KOPT-K1 (cell line): ENCODE measurements at regions not wholly inside any gene's neighbourhood (a gene's known extent, or its start where the extent isn't known, plus 50 kb on each side); places are given as distances from the start of the nearest gene placed in this dataset.
"Not testable (repeated sequence)": the region's sequence is repeated elsewhere in the genome, so short reads cannot be mapped to it uniquely, and the experiment has no call there.

ENCODE experiments used
- H3K27ac ChIP-seq: fragments of 200-600 bp; sonication (generic); 2 replicates; pipeline ENCODE4 v1.5.1; 2016; ENCODE audit warnings: antibody characterized with exemption, mild to moderate bottlenecking, low read depth, low read length; ENCODE audit not compliant: poor library complexity, severe bottlenecking
- H3K36me3 ChIP-seq: fragments of 200-600 bp; sonication (generic); 2 replicates; pipeline ENCODE4 v1.5.1; 2017; ENCODE audit warnings: antibody characterized with exemption, mild to moderate bottlenecking, low read length, moderate library complexity; ENCODE audit not compliant: insufficient read depth
- H3K9me3 ChIP-seq: fragments of 200-600 bp; sonication (generic); 2 replicates; pipeline ENCODE4 v1.5.1; 2017; ENCODE audit warnings: antibody characterized with exemption, low read length, mild to moderate bottlenecking; ENCODE audit not compliant: insufficient read depth, poor library complexity, severe bottlenecking

GRCh38 chr2:159880729-159881128 is 82.7 kb upstream of the CD302 start:
- Histone ChIP-seq H3K9me3 (no peaks in the 10 kb centered on the region), H3K36me3 (peaks cover 70% of the 10 kb centered on the region), H3K27ac (no peak overlapping the region)

- Histone ChIP-seq H3K9me3 (no peaks in the 10 kb centered on the region), H3K36me3 (peaks cover 63% of the 10 kb centered on the region), H3K27ac (no peak overlapping the region)
Measured at GRCh38 chr2:159879051-159879604, 81.1 kb upstream of the CD302 start.

GRCh38 chr2:159875083-159875482 is 77.1 kb upstream of the CD302 start:
- Histone ChIP-seq H3K36me3 (peaks cover 61% of the 10 kb centered on the region), H3K9me3 (no peaks in the 10 kb centered on the region)

GRCh38 chr2:159873258-159873657 is 75.2 kb upstream of the CD302 start:
- Histone ChIP-seq H3K36me3 (peaks cover 59% of the 10 kb centered on the region), H3K9me3 (no peaks in the 10 kb centered on the region), H3K27ac (no peak overlapping the region)

More at GRCh38 chr2:159875083-159875482, 77.1 kb upstream of the CD302 start:
- no peak overlapping the region for H3K27ac ChIP-seq

GRCh38 chr2:159872353-159872752 is 74.3 kb upstream of the CD302 start:
- Histone ChIP-seq H3K27ac (no peak overlapping the region), H3K9me3 (no peaks in the 10 kb centered on the region), H3K36me3 (peaks cover 55% of the 10 kb centered on the region)

- H3K36me3 ChIP-seq, result peaks cover 57% of the 10 kb centered on the region
- not testable (repeated sequence) for H3K9me3 ChIP-seq, H3K27ac ChIP-seq
Measured at GRCh38 chr2:159868598-159869159, 70.7 kb upstream of the CD302 start.

GRCh38 chr2:159867567-159868361 is 69.8 kb upstream of the CD302 start:
- Histone ChIP-seq H3K36me3 (peaks cover 55% of the 10 kb centered on the region), H3K9me3 (no peaks in the 10 kb centered on the region), H3K27ac (no peak overlapping the region)

GRCh38 chr2:159863526-159864160 is 65.6 kb upstream of the CD302 start:
- no peaks in the 10 kb centered on the region for H3K9me3 ChIP-seq
- H3K27ac ChIP-seq, result no peak overlapping the region

GRCh38 chr2:159860581-159861310 is 62.7 kb upstream of the CD302 start:
- H3K27ac ChIP-seq, result no peak overlapping the region
- H3K9me3 ChIP-seq, result no peaks in the 10 kb centered on the region

More at GRCh38 chr2:159863526-159864160, 65.6 kb upstream of the CD302 start:
- peaks cover 43% of the 10 kb centered on the region for H3K36me3 ChIP-seq

GRCh38 chr2:159859583-159859982 is 61.6 kb upstream of the CD302 start:
- peaks cover 34% of the 10 kb centered on the region for H3K36me3 ChIP-seq

More at GRCh38 chr2:159860581-159861310, 62.7 kb upstream of the CD302 start:
- peaks cover 36% of the 10 kb centered on the region for H3K36me3 ChIP-seq

GRCh38 chr2:159856760-159857159 is 58.8 kb upstream of the CD302 start:
- no peak overlapping the region for H3K27ac ChIP-seq
- H3K9me3 ChIP-seq, result no peaks in the 10 kb centered on the region
- H3K36me3 ChIP-seq, result peaks cover 44% of the 10 kb centered on the region

More at GRCh38 chr2:159859583-159859982, 61.6 kb upstream of the CD302 start:
- H3K27ac ChIP-seq, result no peak overlapping the region
- no peaks in the 10 kb centered on the region for H3K9me3 ChIP-seq

GRCh38 chr2:159855557-159856061 is 57.6 kb upstream of the CD302 start:
- H3K27ac ChIP-seq, result no peak overlapping the region
- no peaks in the 10 kb centered on the region for H3K9me3 ChIP-seq
- peaks cover 48% of the 10 kb centered on the region for H3K36me3 ChIP-seq

GRCh38 chr2:159855143-159855542 is 57.1 kb upstream of the CD302 start:
- H3K9me3 ChIP-seq, result no peaks in the 10 kb centered on the region
- no peak overlapping the region for H3K27ac ChIP-seq
- H3K36me3 ChIP-seq, result peaks cover 46% of the 10 kb centered on the region

GRCh38 chr2:159854481-159854880 is 56.5 kb upstream of the CD302 start:
- H3K27ac ChIP-seq, result no peak overlapping the region
- peaks cover 46% of the 10 kb centered on the region for H3K36me3 ChIP-seq
- H3K9me3 ChIP-seq, result no peaks in the 10 kb centered on the region
